ENCODE measurements at regions not wholly inside any gene's neighbourhood (a gene's known extent, or its start where the extent isn't known, plus 50 kb on each side); places are given as distances from the start of the nearest gene placed in this dataset.

DNA sequence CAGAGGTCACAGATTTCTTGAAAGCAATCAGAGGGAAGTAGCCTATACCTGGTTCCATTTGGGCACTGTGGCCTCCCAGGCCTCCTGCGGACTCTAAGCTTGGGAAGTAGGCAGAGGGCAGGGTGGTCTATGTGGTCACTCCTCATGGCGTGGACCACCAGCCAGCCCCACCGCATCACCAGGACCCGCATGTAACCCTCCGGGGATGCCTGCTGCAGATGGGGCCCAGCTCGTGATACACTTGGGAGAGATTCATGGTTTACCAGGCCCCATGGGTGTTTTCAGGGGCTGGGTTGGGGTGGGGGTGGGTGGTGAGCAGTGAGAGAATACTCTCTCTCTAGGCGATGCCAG, 123.7 kb downstream of the ASB7 start:
- DNase-seq (ENCODE audit: low spot score in 2 of 2) = peak in 1 of 2 donors; percentile 2
- Histone ChIP-seq H3K4me3 (no peak overlapping the region), H3K27me3 (no peaks in the 10 kb centered on the region), H3K27ac (no peak overlapping the region), H3K4me1 (peaks cover 0 to 19% (median 8%) of the 10 kb centered on the region in 4 donors), H3K36me3 (no peaks in the 10 kb centered on the region), H3K9me3 (no peaks in the 10 kb centered on the region)
- 88 to 90% methylated on average over 7 of the region's 7 CpGs for WGBS, 2 donors
- TF ChIP-seq EP300 (IDR thresholded peaks at IDR 0.05) (no peak), POLR2A (IDR thresholded peaks at IDR 0.05) (no peak)
- TF ChIP-seq, protein P1, sequence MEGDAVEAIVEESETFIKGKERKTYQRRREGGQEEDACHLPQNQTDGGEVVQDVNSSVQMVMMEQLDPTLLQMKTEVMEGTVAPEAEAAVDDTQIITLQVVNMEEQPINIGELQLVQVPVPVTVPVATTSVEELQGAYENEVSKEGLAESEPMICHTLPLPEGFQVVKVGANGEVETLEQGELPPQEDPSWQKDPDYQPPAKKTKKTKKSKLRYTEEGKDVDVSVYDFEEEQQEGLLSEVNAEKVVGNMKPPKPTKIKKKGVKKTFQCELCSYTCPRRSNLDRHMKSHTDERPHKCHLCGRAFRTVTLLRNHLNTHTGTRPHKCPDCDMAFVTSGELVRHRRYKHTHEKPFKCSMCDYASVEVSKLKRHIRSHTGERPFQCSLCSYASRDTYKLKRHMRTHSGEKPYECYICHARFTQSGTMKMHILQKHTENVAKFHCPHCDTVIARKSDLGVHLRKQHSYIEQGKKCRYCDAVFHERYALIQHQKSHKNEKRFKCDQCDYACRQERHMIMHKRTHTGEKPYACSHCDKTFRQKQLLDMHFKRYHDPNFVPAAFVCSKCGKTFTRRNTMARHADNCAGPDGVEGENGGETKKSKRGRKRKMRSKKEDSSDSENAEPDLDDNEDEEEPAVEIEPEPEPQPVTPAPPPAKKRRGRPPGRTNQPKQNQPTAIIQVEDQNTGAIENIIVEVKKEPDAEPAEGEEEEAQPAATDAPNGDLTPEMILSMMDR (IDR thresholded peaks at IDR 0.05) = no peak

DNA sequence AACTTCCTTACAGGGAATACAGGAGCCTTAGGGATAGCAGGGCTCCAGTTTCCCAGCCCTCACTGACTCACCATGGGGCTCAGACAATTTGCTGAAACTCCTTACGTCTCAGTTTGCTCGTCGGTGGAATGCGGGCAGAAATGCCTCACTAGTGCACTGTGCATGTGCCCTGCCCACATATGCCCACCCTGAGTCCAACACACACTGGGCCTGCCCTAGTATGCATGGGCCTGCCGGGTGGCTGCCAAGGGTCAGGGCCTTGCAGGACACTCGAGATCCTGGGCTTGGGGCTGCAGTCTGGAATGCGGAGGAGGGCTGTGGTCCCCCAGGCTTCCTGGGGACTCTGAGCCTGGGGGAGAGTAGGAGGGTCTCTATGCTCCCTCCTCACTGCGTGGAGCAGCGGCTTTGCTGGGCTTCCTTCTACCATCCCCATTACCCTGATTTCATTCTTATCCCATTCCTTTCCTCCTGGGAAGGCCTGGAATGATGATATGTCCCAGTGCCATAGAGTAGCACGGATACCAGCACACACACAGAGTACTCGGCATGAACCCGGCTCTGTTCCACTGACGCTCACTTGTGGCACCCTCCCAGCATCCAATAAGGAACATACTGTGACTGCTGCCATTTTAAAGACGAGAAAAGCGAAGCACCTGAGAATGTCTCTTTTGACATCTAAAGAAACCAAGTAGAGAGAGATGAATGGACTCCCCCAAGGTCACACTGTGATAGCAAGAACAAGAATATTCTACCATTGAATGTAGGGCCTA, 124.2 kb downstream of the ASB7 start:
- Histone ChIP-seq H3K27ac (no peak overlapping the region), H3K36me3 (no peaks in the 10 kb centered on the region), H3K4me1 (peaks cover 0 to 14% (median 6%) of the 10 kb centered on the region in 4 donors), H3K27me3 (no peaks in the 10 kb centered on the region), H3K4me3 (no peak overlapping the region), H3K9me3 (no peaks in the 10 kb centered on the region)
- TF ChIP-seq POLR2A (IDR thresholded peaks at IDR 0.05) (no peak), EP300 (IDR thresholded peaks at IDR 0.05) (no peak)
- TF ChIP-seq, protein P1 (IDR thresholded peaks at IDR 0.05) = no peak
- WGBS, 2 donors = 82 to 86% methylated on average over 15 of the region's 15 CpGs
- peak in 1 of 2 donors; percentile 1 for DNase-seq (ENCODE audit: low spot score in 2 of 2)

DNA sequence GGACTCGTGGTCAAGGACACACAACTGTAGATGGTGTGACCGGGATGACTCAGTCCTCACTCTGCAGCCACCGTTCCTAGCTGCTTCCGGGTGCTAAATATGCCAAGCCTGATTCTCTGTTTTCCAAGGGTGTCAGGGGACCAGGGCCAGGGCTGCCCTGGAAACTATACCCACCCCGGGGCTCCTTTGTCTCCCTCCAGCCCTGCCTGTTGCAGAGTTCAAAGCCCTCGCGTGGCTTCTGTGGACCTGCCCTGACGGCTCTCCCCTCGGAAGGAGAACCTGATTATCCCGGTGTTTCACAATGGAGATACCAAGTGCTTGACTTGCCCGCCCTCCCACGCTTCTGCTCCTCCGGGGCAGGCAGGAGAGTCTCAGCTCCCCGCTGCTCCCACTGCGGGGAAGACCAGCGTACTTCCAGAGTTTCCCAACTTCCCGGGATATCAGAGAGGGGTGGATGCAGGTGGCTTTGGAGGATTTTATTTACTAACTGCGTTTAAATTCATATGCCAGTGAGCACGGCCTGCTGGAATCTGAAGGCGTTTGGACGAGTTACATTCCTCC, 125.0 kb downstream of the ASB7 start:
- Histone ChIP-seq H3K27ac (no peak overlapping the region), H3K36me3 (no peaks in the 10 kb centered on the region), H3K4me1 (peaks cover 0 to 7% (median 3%) of the 10 kb centered on the region in 4 donors), H3K4me3 (no peak overlapping the region), H3K9me3 (no peaks in the 10 kb centered on the region), H3K27me3 (no peaks in the 10 kb centered on the region)
- TF ChIP-seq EP300 (IDR thresholded peaks at IDR 0.05) = no peak
- TF ChIP-seq, protein P1 (IDR thresholded peaks at IDR 0.05) = no peak
- no peak for TF ChIP-seq POLR2A (IDR thresholded peaks at IDR 0.05)
- WGBS, 2 donors = 73 to 76% methylated on average over 21 of the region's 21 CpGs
- DNase-seq (ENCODE audit: low spot score in 2 of 2) = peak in 1 of 2 donors; percentile 2

DNA sequence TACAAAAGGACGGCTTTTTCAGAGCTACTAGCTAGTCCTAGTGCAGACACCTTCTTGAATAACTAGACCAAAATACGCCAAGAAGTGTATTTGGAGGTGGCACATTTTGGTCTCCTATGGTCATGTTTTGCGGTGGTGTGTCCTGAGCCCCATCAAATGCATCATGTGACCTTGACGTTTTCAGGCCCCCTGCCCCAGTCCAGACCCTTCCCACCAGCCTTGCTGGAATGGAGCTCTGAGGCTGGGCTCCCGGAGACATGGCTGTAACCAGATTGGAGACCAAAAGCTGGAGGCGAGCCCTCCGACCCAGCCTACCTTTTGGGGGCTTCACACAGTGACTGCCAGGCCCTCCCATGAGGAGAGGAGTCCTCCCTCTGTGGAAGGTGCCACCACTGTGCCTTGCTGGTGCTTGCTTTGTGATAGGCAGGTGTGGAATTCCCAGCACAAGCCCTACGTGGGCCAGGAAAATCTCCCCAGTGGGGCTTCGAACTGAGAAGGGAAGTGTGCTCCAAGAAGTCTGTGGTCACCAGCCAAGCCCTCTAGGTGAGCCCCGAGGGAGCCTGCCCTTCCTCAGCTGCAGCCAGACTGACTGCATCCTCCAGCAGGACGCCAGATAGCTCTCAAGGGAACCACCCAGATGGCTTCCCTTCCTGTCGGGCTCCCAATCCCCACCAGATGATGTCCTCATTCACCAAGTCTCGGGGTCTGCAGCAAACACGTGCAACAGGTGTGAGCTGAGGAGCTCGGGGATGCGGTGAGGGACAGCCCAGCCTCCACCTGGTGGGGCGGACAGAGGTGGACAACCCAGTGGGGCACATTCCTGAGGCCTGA, 126.2 kb downstream of the ASB7 start:
- H3K36me3 ChIP-seq = no peaks in the 10 kb centered on the region
- 74% methylated on average over 17 of the region's 17 CpGs for WGBS, 2 donors
- H3K27me3 ChIP-seq = no peaks in the 10 kb centered on the region
- DNase-seq (ENCODE audit: low spot score in 2 of 2) = no peak
- H3K4me1 ChIP-seq = peaks cover 0 to 6% (median 0%) of the 10 kb centered on the region in 4 donors
- TF ChIP-seq EP300 (IDR thresholded peaks at IDR 0.05) (no peak), POLR2A (IDR thresholded peaks at IDR 0.05) (no peak)
- TF ChIP-seq, protein P1 (IDR thresholded peaks at IDR 0.05) = no peak
- H3K9me3 ChIP-seq = no peaks in the 10 kb centered on the region
- no peak overlapping the region for H3K27ac ChIP-seq
- no peak overlapping the region for H3K4me3 ChIP-seq

DNA sequence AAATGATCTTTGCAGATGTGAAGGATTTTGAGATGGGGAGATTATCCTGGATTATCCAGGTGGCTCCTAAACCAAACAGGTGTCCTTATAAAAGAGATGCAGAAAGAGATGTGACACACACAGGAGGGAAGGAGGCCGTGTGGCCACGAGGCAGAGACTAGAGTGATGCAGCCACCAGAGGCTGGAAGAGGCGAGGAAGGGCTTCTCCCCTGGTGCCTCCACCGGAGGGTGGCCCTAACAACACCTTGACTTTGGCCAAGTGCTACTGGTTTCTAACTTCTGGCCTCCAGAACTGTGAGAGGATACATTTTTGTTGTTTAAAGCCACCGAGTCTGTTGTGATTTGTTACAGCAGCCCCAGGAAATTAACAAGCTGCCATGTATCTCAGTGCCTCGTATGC, 127.1 kb downstream of the ASB7 start:
- DNase-seq (ENCODE audit: low spot score in 2 of 2) = no peak
- 87 to 92% methylated on average over 6 of the region's 6 CpGs for WGBS, 2 donors
- no peak for TF ChIP-seq POLR2A (IDR thresholded peaks at IDR 0.05)
- TF ChIP-seq, protein P1 (IDR thresholded peaks at IDR 0.05) = no peak
- TF ChIP-seq EP300 (IDR thresholded peaks at IDR 0.05) = no peak

More for the DNA sequence above, 127.1 kb downstream of the ASB7 start:
- peaks cover 0 to 6% (median 0%) of the 10 kb centered on the region in 4 donors for H3K4me1 ChIP-seq
- H3K27me3 ChIP-seq = no peaks in the 10 kb centered on the region
- H3K4me3 ChIP-seq = no peak overlapping the region
- H3K9me3 ChIP-seq = no peaks in the 10 kb centered on the region
- H3K36me3 ChIP-seq = no peaks in the 10 kb centered on the region
- no peak overlapping the region for H3K27ac ChIP-seq
